ENCODE measurements at regions not wholly inside any gene's neighbourhood (a gene's known extent, or its start where the extent isn't known, plus 50 kb on each side); places are given as distances from the start of the nearest gene placed in this dataset.

DNA sequence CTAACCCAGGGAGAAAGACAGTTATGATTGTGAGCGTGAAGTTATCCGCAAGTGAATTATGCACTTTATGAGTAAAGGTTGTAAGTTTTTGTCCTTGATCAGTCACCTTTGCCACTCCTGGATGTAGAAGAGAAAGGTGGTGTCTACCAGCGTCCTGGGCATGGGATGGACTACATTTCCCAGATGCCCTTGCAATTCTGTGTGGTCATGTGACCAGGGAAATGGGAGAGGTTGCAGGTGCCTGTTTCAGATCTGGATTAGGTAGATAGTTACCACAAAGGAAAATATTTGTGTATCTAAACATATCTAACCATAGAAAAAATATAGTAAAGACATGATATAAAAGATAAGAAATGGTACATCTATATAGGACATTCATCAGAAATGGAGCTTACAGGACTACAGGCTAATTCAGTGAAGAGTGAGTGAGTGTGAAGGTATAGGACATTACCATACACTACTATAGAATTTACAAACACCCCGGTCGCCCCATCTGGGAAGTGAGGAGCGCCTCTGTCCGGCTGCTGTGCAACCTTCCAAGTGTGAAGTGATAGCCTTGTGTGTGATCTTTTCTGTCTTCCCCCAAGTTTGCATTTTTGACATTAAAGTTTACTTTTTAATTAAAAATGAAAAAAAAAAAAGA is 51.6 kb upstream of the CACNA1A start:
- TF ChIP-seq TAF1 (IDR thresholded peaks at IDR 0.05; ENCODE audit: borderline replicate concordance, low read depth, low read length) (no peak), POLR2A (IDR thresholded peaks at IDR 0.05; ENCODE audit: low read depth, low read length) (no peak), POLR2AphosphoS5 (IDR thresholded peaks at IDR 0.05; ENCODE audit: low read depth, low read length) (no peak)

Measured in GM12892 (cell line).